H1 (cell line): ENCODE measurements at regions not wholly inside any gene's neighbourhood (a gene's known extent, or its start where the extent isn't known, plus 50 kb on each side); places are given as distances from the start of the nearest gene placed in this dataset.

Source experiments
- ATF3 ChIP-seq: IDR thresholded peaks from 2 replicates; pipeline ENCODE4 v1.6.1; 2011; ENCODE audit warnings: low read depth, mild to moderate bottlenecking, low read length; ENCODE audit not compliant: insufficient read depth
- CHD7 ChIP-seq: fragments of 300-600 bp; sonication (generic); IDR thresholded peaks from 2 replicates; pipeline ENCODE4 v1.7.1; 2012; ENCODE audit warnings: low read length, moderate library complexity, mild to moderate bottlenecking, inconsistent platforms; ENCODE audit not compliant: insufficient replicate concordance
- EGR1 ChIP-seq: IDR thresholded peaks from 2 replicates; pipeline ENCODE4 v1.6.1; 2011; ENCODE audit warnings: low read depth, low read length, borderline replicate concordance
- GABPA ChIP-seq: IDR thresholded peaks from 2 replicates; pipeline ENCODE4 v1.6.1; 2011; ENCODE audit warnings: mild to moderate bottlenecking, low read length, moderate library complexity, borderline replicate concordance; ENCODE audit not compliant: insufficient read depth
- KDM5A ChIP-seq: fragments of 200-600 bp; IDR thresholded peaks from 2 replicates; pipeline ENCODE4 v1.7.1; 2012; ENCODE audit warnings: mild to moderate bottlenecking, low read length, inconsistent platforms, mixed read lengths
- RAD21 ChIP-seq, 2 experiments: IDR thresholded peaks in 1 of 2; conservative IDR thresholded peaks in 1 of 2; 2 replicates each; pipeline ENCODE4 v1.6.1; 2011; ENCODE audit warnings: low read depth in 2 of 2, low read length in 2 of 2, improper control_type of control experiment in 1 of 2, inconsistent platforms in 1 of 2, mild to moderate bottlenecking in 1 of 2, moderate library complexity in 1 of 2
- SUZ12 ChIP-seq: fragments of 200-600 bp; sonication (generic); IDR thresholded peaks from 2 replicates; pipeline ENCODE4 v1.6.1; 2012; ENCODE audit warnings: mild to moderate bottlenecking, inconsistent platforms, low read length, moderate library complexity, mixed read lengths

- TF ChIP-seq CHD7 = no peak
- no peak for TF ChIP-seq RAD21 (IDR thresholded peaks at IDR 0.05 in 1 of 2, conservative IDR thresholded peaks at IDR 0.05 in 1 of 2; ENCODE audit: low read depth in 2 of 2, low read length in 2 of 2)
- no peak for TF ChIP-seq KDM5A
- no peak for TF ChIP-seq GABPA
- TF ChIP-seq SUZ12 = no peak
- no peak for TF ChIP-seq ATF3
- TF ChIP-seq EGR1 = no peak
Observed at GRCh38 chr17:5769593-5770354, 185.5 kb upstream of the NLRP1 start (continued).
